Spleen (tissue), 7 donors: ENCODE measurements at regions not wholly inside any gene's neighbourhood (a gene's known extent, or its start where the extent isn't known, plus 50 kb on each side); places are given as distances from the start of the nearest gene placed in this dataset.

Experiments
- POLR2AphosphoS5 ChIP-seq, 3 donors: sonication (generic); formaldehyde crosslinking; IDR thresholded peaks; one replicate each; pipeline ENCODE4 v1.5.1; 2017; ENCODE audit warnings: antibody characterized with exemption in 3 of 3
- TF ChIP-seq, protein P1 (sequence below), 11 experiments: fragments of 200-600 bp in 7 of 11; fragments of 450-650 bp in 4 of 11; sonication (generic) in 4 of 11; IDR thresholded peaks in 8 of 11; conservative IDR thresholded peaks in 3 of 11; 1 replicate in 7 of 11; 2 replicates in 4 of 11; pipeline versions ENCODE4 v1.4.0 to v1.8.0; 2016 to 2021; ENCODE audit warnings: antibody characterized with exemption in 11 of 11, inconsistent platforms in 4 of 11, mild to moderate bottlenecking in 1 of 11
- donor health status: DM: no; HTN: no; CAD: no; lungs with moderate emphysema.
- donor health status: DM: no; HTN: no; CAD: no.
- donor health status: DM: no; HTN: no; CAD: no.

- TF ChIP-seq, protein P1, sequence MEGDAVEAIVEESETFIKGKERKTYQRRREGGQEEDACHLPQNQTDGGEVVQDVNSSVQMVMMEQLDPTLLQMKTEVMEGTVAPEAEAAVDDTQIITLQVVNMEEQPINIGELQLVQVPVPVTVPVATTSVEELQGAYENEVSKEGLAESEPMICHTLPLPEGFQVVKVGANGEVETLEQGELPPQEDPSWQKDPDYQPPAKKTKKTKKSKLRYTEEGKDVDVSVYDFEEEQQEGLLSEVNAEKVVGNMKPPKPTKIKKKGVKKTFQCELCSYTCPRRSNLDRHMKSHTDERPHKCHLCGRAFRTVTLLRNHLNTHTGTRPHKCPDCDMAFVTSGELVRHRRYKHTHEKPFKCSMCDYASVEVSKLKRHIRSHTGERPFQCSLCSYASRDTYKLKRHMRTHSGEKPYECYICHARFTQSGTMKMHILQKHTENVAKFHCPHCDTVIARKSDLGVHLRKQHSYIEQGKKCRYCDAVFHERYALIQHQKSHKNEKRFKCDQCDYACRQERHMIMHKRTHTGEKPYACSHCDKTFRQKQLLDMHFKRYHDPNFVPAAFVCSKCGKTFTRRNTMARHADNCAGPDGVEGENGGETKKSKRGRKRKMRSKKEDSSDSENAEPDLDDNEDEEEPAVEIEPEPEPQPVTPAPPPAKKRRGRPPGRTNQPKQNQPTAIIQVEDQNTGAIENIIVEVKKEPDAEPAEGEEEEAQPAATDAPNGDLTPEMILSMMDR (IDR thresholded peaks at IDR 0.05 in 8 of 11, conservative IDR thresholded peaks at IDR 0.05 in 3 of 11) = no peak
- TF ChIP-seq POLR2AphosphoS5 (IDR thresholded peaks at IDR 0.05) = no peak
These were observed 127.6 kb downstream of the SLC25A47 start for GRCh38 chr14:100450736-100451135.
